ENCODE measurements at regions not wholly inside any gene's neighbourhood (a gene's known extent, or its start where the extent isn't known, plus 50 kb on each side); places are given as distances from the start of the nearest gene placed in this dataset.

- Histone ChIP-seq H3K27ac (ENCODE audit: low read depth, low read length) (no peak overlapping the region), H3K9me3 (ENCODE audit: control insufficient read depth, insufficient read depth, low read length) (no peaks in the 10 kb centered on the region), H3K4me3 (ENCODE audit: low read depth, low read length) (no peak overlapping the region), H3K27me3 (ENCODE audit: control insufficient read depth, insufficient read depth, low read length) (no peaks in the 10 kb centered on the region)
- no peak for DNase-seq (ENCODE audit: low read depth, low spot score)
- CTCF ChIA-PET, result no interaction called here
- no peak for TF ChIP-seq CTCF (IDR thresholded peaks at IDR 0.05; ENCODE audit: low read depth, low read length)
- POLR2A ChIA-PET, result no interaction called here
These were observed 900.6 kb downstream of the KCNMA1 start for GRCh38 chr10:76736815-76737618.

GRCh38 chr10:76736392-76736791 lies 901.2 kb downstream of the KCNMA1 start:
- POLR2A ChIA-PET, result no interaction called here
- CTCF ChIA-PET, result no interaction called here

GRCh38 chr10:76735866-76736265 lies 901.7 kb downstream of the KCNMA1 start:
- no peak for TF ChIP-seq CTCF (IDR thresholded peaks at IDR 0.05; ENCODE audit: low read depth, low read length)
- H3K27me3 ChIP-seq (ENCODE audit: control insufficient read depth, insufficient read depth, low read length), result no peaks in the 10 kb centered on the region
- H3K4me3 ChIP-seq (ENCODE audit: low read depth, low read length), result no peak overlapping the region
- no peak for DNase-seq (ENCODE audit: low read depth, low spot score)
- H3K27ac ChIP-seq (ENCODE audit: low read depth, low read length), result no peak overlapping the region
- CTCF ChIA-PET, result no interaction called here
- H3K9me3 ChIP-seq (ENCODE audit: control insufficient read depth, insufficient read depth, low read length), result no peaks in the 10 kb centered on the region
- POLR2A ChIA-PET, result no interaction called here

More at GRCh38 chr10:76736392-76736791, 901.2 kb downstream of the KCNMA1 start:
- no peaks in the 10 kb centered on the region for H3K9me3 ChIP-seq (ENCODE audit: control insufficient read depth, insufficient read depth, low read length)
- no peak overlapping the region for H3K27ac ChIP-seq (ENCODE audit: low read depth, low read length)
- DNase-seq (ENCODE audit: low read depth, low spot score), result no peak
- H3K27me3 ChIP-seq (ENCODE audit: control insufficient read depth, insufficient read depth, low read length), result no peaks in the 10 kb centered on the region
- no peak overlapping the region for H3K4me3 ChIP-seq (ENCODE audit: low read depth, low read length)
- TF ChIP-seq CTCF (IDR thresholded peaks at IDR 0.05; ENCODE audit: low read depth, low read length), result no peak

GRCh38 chr10:76733441-76733936 lies 904.1 kb downstream of the KCNMA1 start:
- POLR2A ChIA-PET, result no interaction called here
- H3K9me3 ChIP-seq (ENCODE audit: control insufficient read depth, insufficient read depth, low read length), result no peaks in the 10 kb centered on the region
- no peak overlapping the region for H3K27ac ChIP-seq (ENCODE audit: low read depth, low read length)
- no peak for DNase-seq (ENCODE audit: low read depth, low spot score)
- no peaks in the 10 kb centered on the region for H3K27me3 ChIP-seq (ENCODE audit: control insufficient read depth, insufficient read depth, low read length)
- H3K4me3 ChIP-seq (ENCODE audit: low read depth, low read length), result no peak overlapping the region
- CTCF ChIA-PET, result no interaction called here
- TF ChIP-seq CTCF (IDR thresholded peaks at IDR 0.05; ENCODE audit: low read depth, low read length), result no peak

- no peaks in the 10 kb centered on the region for H3K9me3 ChIP-seq (ENCODE audit: control insufficient read depth, insufficient read depth, low read length)
- no peaks in the 10 kb centered on the region for H3K27me3 ChIP-seq (ENCODE audit: control insufficient read depth, insufficient read depth, low read length)
- POLR2A ChIA-PET, result no interaction called here
- no peak for DNase-seq (ENCODE audit: low read depth, low spot score)
- CTCF ChIA-PET, result no interaction called here
- no peak overlapping the region for H3K27ac ChIP-seq (ENCODE audit: low read depth, low read length)
- TF ChIP-seq CTCF (IDR thresholded peaks at IDR 0.05; ENCODE audit: low read depth, low read length), result no peak
- no peak overlapping the region for H3K4me3 ChIP-seq (ENCODE audit: low read depth, low read length)
These were observed 905.3 kb downstream of the KCNMA1 start for GRCh38 chr10:76732306-76732705.
